A549 (cell line): ENCODE measurements at regions not wholly inside any gene's neighbourhood (a gene's known extent, or its start where the extent isn't known, plus 50 kb on each side); places are given as distances from the start of the nearest gene placed in this dataset.

ENCODE experiments used
- ATAC-seq, 2 experiments: fragments of 200-7000 bp in 1 of 2; fragments of >200 bp in 1 of 2; cut with Nextera tagmentation in 1 of 2; cut with Tn5 transposase in 1 of 2; 3 replicates each; pipeline versions ENCODE4 v1.8.0 to v1.9.1; 2018 to 2020; ENCODE audit warnings: mild to moderate bottlenecking in 1 of 2, moderate library complexity in 1 of 2
- CTCF ChIA-PET: fragments of 300-600 bp; sonication (Branson Sonifier 250); formaldehyde crosslinking; extraction: SDS; loops from one replicate; lab custom pipeline; 2021; ENCODE audit warnings: antibody characterized with exemption, inconsistent platforms; lab: Yijun Ruan, JAX
- POLR2A ChIA-PET: fragments of 350-600 bp; formaldehyde crosslinking; extraction: SDS; loops from one replicate; lab custom pipeline; 2021; ENCODE audit warnings: antibody characterized with exemption, inconsistent platforms; lab: Yijun Ruan, JAX
- DNase-seq, 2 experiments: peaks; one replicate each; pipeline versions ENCODE4 v3.0.0 to v3.0.0-alpha.2; 2011 to 2016; ENCODE audit warnings: low read depth in 1 of 2, low spot score in 1 of 2
- FAIRE-seq: peaks from 2 replicates; lab custom pipeline; 2011; peaks lifted over from hg19 to GRCh38; lab: Jason Lieb, UNC
- H3K27ac ChIP-seq, 2 experiments: fragments of >200 bp; sonication (Bioruptor Twin); formaldehyde crosslinking; 3 replicates each; pipeline ENCODE4 v1.5.1; 2016 to 2017
- H3K4me1 ChIP-seq: fragments of >200 bp; sonication (Bioruptor Twin); formaldehyde crosslinking; 3 replicates; pipeline ENCODE4 v1.6.1; 2016
- H3K4me2 ChIP-seq: fragments of >200 bp; sonication (Bioruptor Twin); formaldehyde crosslinking; 3 replicates; pipeline ENCODE4 v1.6.1; 2016
- H3K4me3 ChIP-seq: fragments of >200 bp; sonication (Bioruptor Twin); formaldehyde crosslinking; 3 replicates; pipeline ENCODE4 v1.5.1; 2016
- H3K9me3 ChIP-seq: fragments of >200 bp; sonication (Bioruptor Twin); formaldehyde crosslinking; 3 replicates; pipeline ENCODE4 v1.6.1; 2016
- ATOH8 ChIP-seq: fragments of 250-450 bp; sonication (Bioruptor Pico); IDR thresholded peaks from 2 replicates; pipeline ENCODE4 v1.5.0; 2020; ENCODE audit warnings: low read depth, mild to moderate bottlenecking, moderate library complexity
- BHLHE40 ChIP-seq: IDR thresholded peaks from 2 replicates; pipeline ENCODE4 v1.6.1; 2012; ENCODE audit warnings: low read depth, low read length, inconsistent platforms
- CBX8 ChIP-seq: fragments of 200-600 bp; sonication (generic); IDR thresholded peaks from 2 replicates; pipeline ENCODE4 v1.6.1; 2016
- CHD4 ChIP-seq: fragments of 200-600 bp; sonication (generic); IDR thresholded peaks from 2 replicates; pipeline ENCODE4 v1.6.1; 2016; ENCODE audit warnings: antibody characterized with exemption, mild to moderate bottlenecking, borderline replicate concordance
- CTCF ChIP-seq: fragments of >200 bp; sonication (Bioruptor Twin); formaldehyde crosslinking; IDR thresholded peaks from 3 replicates; pipeline ENCODE4 v1.5.1; 2016
- EHMT2 ChIP-seq: fragments of 200-600 bp; sonication (generic); IDR thresholded peaks from 2 replicates; pipeline ENCODE4 v1.6.1; 2016; ENCODE audit warnings: antibody characterized with exemption, low read depth, mild to moderate bottlenecking, moderate library complexity
- EP300 ChIP-seq, 2 experiments: fragments of >200 bp; sonication (Bioruptor Twin); formaldehyde crosslinking; IDR thresholded peaks; 2 replicates in 1 of 2; 3 replicates in 1 of 2; pipeline ENCODE4 v1.6.1; 2016 to 2017
- FOSB ChIP-seq: fragments of 250-450 bp; sonication (Bioruptor Pico); IDR thresholded peaks from 2 replicates; pipeline ENCODE4 v1.5.0; 2020; ENCODE audit warnings: mild to moderate bottlenecking, moderate library complexity
- FOSL2 ChIP-seq, 2 experiments: fragments of 450-650 bp in 1 of 2; fragments of >200 bp in 1 of 2; sonication (Bioruptor Twin) in 1 of 2; formaldehyde crosslinking; IDR thresholded peaks; 2 replicates each; pipeline versions ENCODE4 v1.5.0 to v1.6.1; 2016 to 2020; ENCODE audit warnings: mild to moderate bottlenecking in 1 of 2, moderate library complexity in 1 of 2
- GATA3 ChIP-seq: IDR thresholded peaks from 2 replicates; pipeline ENCODE4 v1.6.1; 2012; ENCODE audit warnings: borderline replicate concordance
- HDAC2 ChIP-seq: fragments of 200-600 bp; sonication (generic); IDR thresholded peaks from 2 replicates; pipeline ENCODE4 v1.6.1; 2016
- HES2 ChIP-seq: fragments of >200 bp; sonication (Bioruptor Twin); formaldehyde crosslinking; IDR thresholded peaks from 2 replicates; pipeline ENCODE4 v1.6.1; 2016
- HEYL ChIP-seq: fragments of 250-450 bp; sonication (Bioruptor Pico); IDR thresholded peaks from 2 replicates; pipeline ENCODE4 v1.8.0; 2021; ENCODE audit warnings: mild to moderate bottlenecking, moderate library complexity
- HOXB13 ChIP-seq: fragments of 250-450 bp; sonication (Bioruptor Pico); IDR thresholded peaks from 2 replicates; pipeline ENCODE4 v1.5.0; 2020; ENCODE audit warnings: low read depth, mild to moderate bottlenecking, moderate library complexity
- KDM1A ChIP-seq: fragments of 200-600 bp; sonication (generic); IDR thresholded peaks from 2 replicates; pipeline ENCODE4 v1.6.1; 2016; ENCODE audit warnings: low read depth, mild to moderate bottlenecking
- KDM5A ChIP-seq: fragments of 200-600 bp; sonication (generic); IDR thresholded peaks from 2 replicates; pipeline ENCODE4 v1.6.1; 2016; ENCODE audit warnings: antibody characterized with exemption, mild to moderate bottlenecking
- MAFK ChIP-seq: fragments of 450-650 bp; IDR thresholded peaks from 2 replicates; pipeline ENCODE4 v1.6.1; 2014; ENCODE audit not compliant: partially characterized antibody
- MYC ChIP-seq: IDR thresholded peaks from 2 replicates; pipeline ENCODE4 v1.6.1; 2012; ENCODE audit warnings: mild to moderate bottlenecking, inconsistent platforms, low read length, improper control_type of control experiment, borderline replicate concordance
- NFE2L2 ChIP-seq: fragments of 150-350 bp; conservative IDR thresholded peaks from 2 replicates; pipeline ENCODE4 v1.6.1; 2014; ENCODE audit warnings: low read length
- NR3C1 ChIP-seq: fragments of >200 bp; sonication (Bioruptor Twin); formaldehyde crosslinking; IDR thresholded peaks from 3 replicates; pipeline ENCODE4 v1.6.1; 2017
- PBX3 ChIP-seq: IDR thresholded peaks from 2 replicates; pipeline ENCODE4 v1.6.1; 2012
- POLR2A ChIP-seq: IDR thresholded peaks from 2 replicates; pipeline ENCODE4 v1.6.1; 2012; ENCODE audit warnings: mild to moderate bottlenecking, low read length
- RAD21 ChIP-seq, 2 experiments: fragments of >200 bp in 1 of 2; sonication (Bioruptor Twin) in 1 of 2; formaldehyde crosslinking in 1 of 2; IDR thresholded peaks in 1 of 2; conservative IDR thresholded peaks in 1 of 2; 2 replicates in 1 of 2; 3 replicates in 1 of 2; pipeline ENCODE4 v1.6.1; 2012 to 2018; ENCODE audit warnings: inconsistent platforms in 1 of 2
- RARB ChIP-seq: fragments of 250-450 bp; sonication (Bioruptor Pico); IDR thresholded peaks from 2 replicates; pipeline ENCODE4 v1.8.0; 2021; ENCODE audit warnings: mild to moderate bottlenecking, moderate library complexity
- RCOR1 ChIP-seq: fragments of 150-350 bp; IDR thresholded peaks from 2 replicates; pipeline ENCODE4 v1.6.1; 2014; ENCODE audit warnings: antibody characterized with exemption, low read length, low read depth
- RNF2 ChIP-seq: fragments of 200-600 bp; sonication (generic); IDR thresholded peaks from 2 replicates; pipeline ENCODE4 v1.6.1; 2016; ENCODE audit warnings: low read depth, mild to moderate bottlenecking, antibody characterized with exemption, moderate library complexity, borderline replicate concordance
- SREBF2 ChIP-seq: fragments of 450-650 bp; IDR thresholded peaks from 2 replicates; pipeline ENCODE4 v1.6.1; 2014; ENCODE audit warnings: mild to moderate bottlenecking, moderate library complexity
- ZC3H11A ChIP-seq: fragments of 450-650 bp; IDR thresholded peaks from 2 replicates; pipeline ENCODE4 v1.6.1; 2014; ENCODE audit warnings: antibody characterized with exemption, mild to moderate bottlenecking
- ZNF302 ChIP-seq: fragments of 250-450 bp; sonication (Bioruptor Pico); IDR thresholded peaks from 2 replicates; pipeline ENCODE4 v1.9.0; 2021; ENCODE audit warnings: inconsistent platforms, mild to moderate bottlenecking, moderate library complexity
- ZSCAN20 ChIP-seq: fragments of 250-450 bp; sonication (Bioruptor Pico); IDR thresholded peaks from 2 replicates; pipeline ENCODE4 v1.8.0; 2022; ENCODE audit warnings: mild to moderate bottlenecking, moderate library complexity
- WGBS: methylation state at CpG from one replicate; pipeline ENCODE4 v1.1.6; 2017; ENCODE audit errors: missing lambda C conversion rate; 5-methylcytosine and 5-hydroxymethylcytosine counted together

GRCh38 chr18:1653873-1654272 lies 749.2 kb downstream of the ADCYAP1 start:
- Histone ChIP-seq H3K4me3 (no peak overlapping the region), H3K27ac (no peak overlapping the region), H3K4me1 (no peaks in the 10 kb centered on the region), H3K4me2 (no peak overlapping the region), H3K9me3 (no peaks in the 10 kb centered on the region)
- WGBS = 2% methylated on average over 4 of the region's 4 CpGs
- DNase-seq (no peak), FAIRE-seq (no peak), ATAC-seq (no peak)
- CTCF ChIA-PET = interaction anchor here (0.7 kb wide), 1 partner anchor 24 kb away, joined by 3 read pairs; no protein-coding TSS in a partner anchor
- POLR2A ChIA-PET = no interaction called here
- TF ChIP-seq ZC3H11A (no peak), EHMT2 (no peak), NFE2L2 (no peak), FOSL2 (IDR thresholded peaks at IDR 0.05) (no peak), FOSL2 (CRISPR knock-in tag; IDR thresholded peaks at IDR 0.05) (no peak), RAD21 (conservative IDR thresholded peaks at IDR 0.05 in 1 of 2, IDR thresholded peaks at IDR 0.05 in 1 of 2) (no peak), BHLHE40 (no peak), EP300 (IDR thresholded peaks at IDR 0.05) (no peak), SREBF2 (no peak), RARB (no peak), KDM5A (no peak), CBX8 (no peak), ZNF302 (CRISPR knock-in tag) (no peak), GATA3 (no peak), ATOH8 (no peak)

- Histone ChIP-seq H3K4me2 (no peak overlapping the region), H3K27ac (no peak overlapping the region), H3K9me3 (no peaks in the 10 kb centered on the region), H3K4me3 (no peak overlapping the region), H3K4me1 (no peaks in the 10 kb centered on the region)
- ChIA-PET POLR2A (no interaction called here), CTCF (no interaction called here)
- FAIRE-seq = no peak
- DNase-seq = no peak
- no peak for ATAC-seq
- TF ChIP-seq HEYL (CRISPR knock-in tag) = no peak
- no peak for TF ChIP-seq NR3C1
- no peak for TF ChIP-seq MYC
- TF ChIP-seq RARB = no peak
- no peak for TF ChIP-seq ZSCAN20 (CRISPR knock-in tag)
- no peak for TF ChIP-seq CBX8
- no peak for TF ChIP-seq MAFK
- no peak for TF ChIP-seq NFE2L2
- TF ChIP-seq PBX3 = no peak
- no peak for TF ChIP-seq KDM1A
- TF ChIP-seq CTCF = no peak
- 17% methylated on average over 1 of the region's 1 CpG for WGBS
Observed at GRCh38 chr18:1657876-1658275, 753.2 kb downstream of the ADCYAP1 start.

- ATAC-seq = no peak
- Histone ChIP-seq H3K27ac (no peak overlapping the region), H3K4me1 (no peaks in the 10 kb centered on the region), H3K9me3 (no peaks in the 10 kb centered on the region), H3K4me3 (no peak overlapping the region), H3K4me2 (no peak overlapping the region)
- no peak for FAIRE-seq
- WGBS = 17% methylated on average over 9 of the region's 9 CpGs
- POLR2A ChIA-PET = no interaction called here
- DNase-seq = no peak
- CTCF ChIA-PET = no interaction called here
- TF ChIP-seq HDAC2 = no peak
- TF ChIP-seq RNF2 = no peak
- no peak for TF ChIP-seq HOXB13 (CRISPR knock-in tag)
- TF ChIP-seq CHD4 = no peak
- no peak for TF ChIP-seq RCOR1
- TF ChIP-seq ZNF302 (CRISPR knock-in tag) = no peak
- TF ChIP-seq POLR2A = no peak
- no peak for TF ChIP-seq HES2
- no peak for TF ChIP-seq FOSB (CRISPR knock-in tag)
Observed at GRCh38 chr18:1658908-1659566, 754.4 kb downstream of the ADCYAP1 start.
